K562 (cell line): ENCODE measurements at regions not wholly inside any gene's neighbourhood (a gene's known extent, or its start where the extent isn't known, plus 50 kb on each side); places are given as distances from the start of the nearest gene placed in this dataset.

Source experiments
- ATAC-seq: fragments of 200-7000 bp; cut with Tn5 transposase; 3 replicates; pipeline ENCODE4 v1.9.1; 2020; ENCODE audit warnings: moderate library complexity
- BruUV-seq: library from RNA; stranded (reverse); fragments of 400-500 nt; replicated peaks from 2 replicates; lab custom pipeline; 2021; lab: Mats Ljungman, UMichigan
- CTCF ChIA-PET: fragments of 300-600 bp; formaldehyde crosslinking; extraction: SDS; loops from one replicate; lab custom pipeline; 2021; ENCODE audit warnings: low intra/inter-chr PET ratio; lab: Yijun Ruan, JAX
- POLR2A ChIA-PET: fragments of 300-600, 350-650 bp; sonication (Branson Sonifier 250); formaldehyde crosslinking; extraction: SDS; loops from one replicate; lab custom pipeline; 2021; ENCODE audit warnings: antibody characterized with exemption, inconsistent platforms; lab: Yijun Ruan, JAX
- DNase-seq, 4 experiments: peaks; one replicate each; pipeline versions ENCODE4 v3.0.0 to v3.0.0-alpha.2; 2011 to 2018; ENCODE audit warnings: low spot score in 3 of 4, mixed read lengths in 3 of 4; ENCODE audit errors: extremely low read depth in 1 of 4
- FAIRE-seq: peaks from 2 replicates; lab custom pipeline; 2011; peaks lifted over from hg19 to GRCh38; lab: Jason Lieb, UNC
- H2AFZ ChIP-seq: 2 replicates; pipeline ENCODE4 v1.6.0; 2011; ENCODE audit warnings: low read depth, low read length, control low read depth, inconsistent platforms
- H3K27ac ChIP-seq: fragments of 200-600 bp; 3 replicates; pipeline ENCODE4 v1.8.0; 2011; ENCODE audit warnings: low read depth, mild to moderate bottlenecking, control low read depth, inconsistent platforms, low read length, moderate library complexity, mixed read lengths; ENCODE audit errors: extremely low read depth
- H3K27me3 ChIP-seq, 2 experiments: fragments of 300-600 bp in 1 of 2; 2 replicates in 1 of 2; 3 replicates in 1 of 2; pipeline versions ENCODE4 v1.6.0 to v1.8.0; 2011; ENCODE audit warnings: inconsistent platforms in 2 of 2, low read length in 2 of 2, mild to moderate bottlenecking in 1 of 2, mixed read lengths in 1 of 2, moderate library complexity in 1 of 2; ENCODE audit not compliant: control insufficient read depth in 2 of 2, insufficient read depth in 2 of 2
- H3K36me3 ChIP-seq: fragments of 300-600 bp; 3 replicates; pipeline ENCODE4 v1.8.0; 2011; ENCODE audit warnings: mild to moderate bottlenecking, low read length, inconsistent platforms; ENCODE audit not compliant: control insufficient read depth, insufficient read depth
- H3K4me1 ChIP-seq, 2 experiments: fragments of 200-600 bp in 1 of 2; replicated peaks in 1 of 2; 2 replicates in 1 of 2; 3 replicates in 1 of 2; pipeline versions ENCODE4 v1.5.1 to v1.8.0; 2011; ENCODE audit warnings: inconsistent platforms in 2 of 2, low read length in 2 of 2, mild to moderate bottlenecking in 1 of 2, mixed read lengths in 1 of 2, moderate library complexity in 1 of 2; ENCODE audit not compliant: control insufficient read depth in 2 of 2, insufficient read depth in 2 of 2
- H3K4me2 ChIP-seq: 2 replicates; pipeline ENCODE4 v1.6.1; 2011; ENCODE audit warnings: low read length, control low read depth, inconsistent platforms, mixed read lengths; ENCODE audit not compliant: insufficient read depth
- H3K4me3 ChIP-seq: fragments of 200-600 bp; sonication (generic), shearing (Covaris generic); 2 replicates; pipeline ENCODE4 v1.5.1; 2016; ENCODE audit warnings: control low read depth, inconsistent platforms
- H3K79me2 ChIP-seq: fragments of 200-600 bp; 3 replicates; pipeline ENCODE4 v1.8.0; 2011; ENCODE audit warnings: low read length, inconsistent platforms; ENCODE audit not compliant: control insufficient read depth, insufficient read depth
- H3K9ac ChIP-seq, 2 experiments: 2 replicates each; pipeline versions ENCODE4 v1.6.0 to v1.6.1; 2011; ENCODE audit warnings: low read depth in 2 of 2, low read length in 2 of 2, control low read depth in 1 of 2, inconsistent platforms in 1 of 2, mild to moderate bottlenecking in 1 of 2, mixed read lengths in 1 of 2; ENCODE audit not compliant: insufficient read depth in 1 of 2
- H3K9me1 ChIP-seq: one replicate; pipeline ENCODE4 v1.6.0; 2011; ENCODE audit warnings: inconsistent platforms, mild to moderate bottlenecking, low read length, moderate library complexity; ENCODE audit not compliant: control insufficient read depth, insufficient read depth
- H3K9me3 ChIP-seq: replicated peaks from 2 replicates; pipeline ENCODE4 v1.5.1; 2011; ENCODE audit warnings: low read depth, low read length, inconsistent platforms; ENCODE audit not compliant: control insufficient read depth, insufficient read depth
- H4K20me1 ChIP-seq: replicated peaks from 2 replicates; pipeline ENCODE4 v1.6.1; 2011; ENCODE audit warnings: low read length, inconsistent platforms, mixed read lengths; ENCODE audit not compliant: control insufficient read depth, insufficient read depth
- ARID4B ChIP-seq: sonication (generic); formaldehyde crosslinking; IDR thresholded peaks from 2 replicates; pipeline ENCODE4 v1.8.0; 2022; ENCODE audit warnings: mild to moderate bottlenecking, missing genetic modification reagents
- HSF4 ChIP-seq: fragments of 250-450 bp; sonication (Bioruptor Pico); IDR thresholded peaks from 2 replicates; pipeline ENCODE4 v2.1.2; 2022; ENCODE audit warnings: mild to moderate bottlenecking, moderate library complexity, borderline replicate concordance
- MCM3 ChIP-seq: fragments of 450-650 bp; IDR thresholded peaks from 2 replicates; pipeline ENCODE4 v1.6.1; 2016
- MITF ChIP-seq: IDR thresholded peaks from 2 replicates; pipeline ENCODE4 v1.6.1; 2014; ENCODE audit warnings: antibody characterized with exemption
- MTA3 ChIP-seq: fragments of 450-650 bp; formaldehyde crosslinking; IDR thresholded peaks from 2 replicates; pipeline ENCODE4 v1.6.1; 2017; ENCODE audit warnings: mild to moderate bottlenecking, borderline replicate concordance
- NR2C1 ChIP-seq, 2 experiments: fragments of 450-650 bp; IDR thresholded peaks; 2 replicates each; pipeline ENCODE4 v1.6.1; 2017; ENCODE audit warnings: mild to moderate bottlenecking in 2 of 2, antibody characterized with exemption in 1 of 2, inconsistent platforms in 1 of 2, missing compliant biosample characterization in 1 of 2, missing genetic modification characterization in 1 of 2
- RERE ChIP-seq: sonication (generic); formaldehyde crosslinking; IDR thresholded peaks from 2 replicates; pipeline ENCODE4 v1.8.0; 2023; ENCODE audit warnings: missing genetic modification reagents, mild to moderate bottlenecking, borderline replicate concordance
- STAG1 ChIP-seq: sonication (generic); formaldehyde crosslinking; IDR thresholded peaks from 2 replicates; pipeline ENCODE4 v1.5.0; 2020; ENCODE audit warnings: missing genetic modification reagents, borderline replicate concordance
- TFAP4 ChIP-seq: sonication (generic); formaldehyde crosslinking; IDR thresholded peaks from 2 replicates; pipeline ENCODE4 v1.8.0; 2022; ENCODE audit warnings: missing genetic modification reagents, mild to moderate bottlenecking, moderate library complexity, borderline replicate concordance
- ZFPM2 ChIP-seq: fragments of 250-450 bp; sonication (Bioruptor Pico); IDR thresholded peaks from 2 replicates; pipeline ENCODE4 v1.5.1; 2022; ENCODE audit warnings: mild to moderate bottlenecking
- ZNF695 ChIP-seq: fragments of 450-650 bp; formaldehyde crosslinking; IDR thresholded peaks from 2 replicates; pipeline ENCODE4 v1.4.0; 2020; ENCODE audit warnings: mild to moderate bottlenecking, moderate library complexity
- WGBS: fragments of 100-300 bp; shearing (Covaris generic); methylation state at CpG from one replicate; pipeline ENCODE4 v1.1.6; 2016; ENCODE audit warnings: low coverage, mixed read lengths; ENCODE audit not compliant: insufficient coverage; ENCODE audit errors: missing lambda C conversion rate; 5-methylcytosine and 5-hydroxymethylcytosine counted together
- in situ Hi-C: fragments of 300-500 bp; cut with MboI; formaldehyde crosslinking; loops from 4 replicates; pipeline ENCODE4 v1.15.0; 2018; ENCODE audit warnings: inconsistent platforms, mixed read lengths
- intact Hi-C: fragments of 100-400 bp; cut with micrococcal nuclease; formaldehyde crosslinking; loops from 2 replicates; pipeline ENCODE4 v1.14.2; 2022

- no peak overlapping the region for H3K27ac ChIP-seq
- H2AFZ ChIP-seq = no peak overlapping the region
- no peaks in the 10 kb centered on the region for H3K4me1 ChIP-seq
- no peaks in the 10 kb centered on the region for H3K79me2 ChIP-seq
- no peaks in the 10 kb centered on the region for H3K9me3 ChIP-seq
- ChIA-PET CTCF (no interaction called here), POLR2A (no interaction called here)
- H3K4me2 ChIP-seq = no peak overlapping the region
- no peaks in the 10 kb centered on the region for H3K36me3 ChIP-seq
- H3K27me3 ChIP-seq = no peaks in the 10 kb centered on the region
- no peaks in the 10 kb centered on the region for H4K20me1 ChIP-seq
- no TSS peak for BruUV-seq
- WGBS = 0% methylated on average over 2 of the region's 2 CpGs
- no peaks in the 10 kb centered on the region for H3K9me1 ChIP-seq
- intact Hi-C loops = no loop called here
- in situ Hi-C loops = no loop called here
- no peak overlapping the region for H3K4me3 ChIP-seq
- no peak for DNase-seq
- no peak for ATAC-seq
- no peak overlapping the region for H3K9ac ChIP-seq
- FAIRE-seq = no peak
- TF ChIP-seq MTA3 (no peak), MITF (no peak), RERE (CRISPR knock-in tag) (no peak), HSF4 (CRISPR knock-in tag) (no peak), NR2C1 (IDR thresholded peaks at IDR 0.05) (no peak), NR2C1 (tag; IDR thresholded peaks at IDR 0.05) (no peak), ZNF695 (CRISPR knock-in tag) (no peak), ARID4B (CRISPR knock-in tag) (no peak), STAG1 (CRISPR knock-in tag) (no peak), TFAP4 (CRISPR knock-in tag) (no peak), MCM3 (no peak), ZFPM2 (no peak)
Observed at GRCh38 chr12:90621927-90622326, 333.0 kb downstream of the CCER1 start.
